RKO (cell line): ENCODE measurements at regions not wholly inside any gene's neighbourhood (a gene's known extent, or its start where the extent isn't known, plus 50 kb on each side); places are given as distances from the start of the nearest gene placed in this dataset.

Experiments used
- DNase-seq: peaks from one replicate; pipeline ENCODE4 v3.0.0-alpha.2; 2016; ENCODE audit warnings: low spot score

DNA sequence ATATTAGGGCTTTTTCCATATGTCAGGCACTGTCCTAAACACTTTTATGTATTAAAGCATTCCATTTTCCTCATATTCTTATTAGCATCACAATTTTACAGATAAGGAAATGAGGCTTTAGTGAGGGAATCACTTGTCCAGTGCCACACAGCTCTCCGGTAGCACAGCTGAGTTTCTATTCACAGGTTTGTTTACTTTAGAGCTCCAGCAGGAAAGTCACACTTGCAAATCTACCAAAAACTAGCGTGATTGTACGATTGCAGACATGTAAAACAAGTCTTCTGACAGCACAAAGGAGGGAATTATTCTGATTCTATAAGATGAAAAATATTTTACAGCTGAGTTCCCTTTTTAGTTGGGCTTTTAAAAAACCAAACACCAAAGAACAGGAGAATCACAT, 472.1 kb downstream of the TMA16 start:
- no peak for DNase-seq

DNA sequence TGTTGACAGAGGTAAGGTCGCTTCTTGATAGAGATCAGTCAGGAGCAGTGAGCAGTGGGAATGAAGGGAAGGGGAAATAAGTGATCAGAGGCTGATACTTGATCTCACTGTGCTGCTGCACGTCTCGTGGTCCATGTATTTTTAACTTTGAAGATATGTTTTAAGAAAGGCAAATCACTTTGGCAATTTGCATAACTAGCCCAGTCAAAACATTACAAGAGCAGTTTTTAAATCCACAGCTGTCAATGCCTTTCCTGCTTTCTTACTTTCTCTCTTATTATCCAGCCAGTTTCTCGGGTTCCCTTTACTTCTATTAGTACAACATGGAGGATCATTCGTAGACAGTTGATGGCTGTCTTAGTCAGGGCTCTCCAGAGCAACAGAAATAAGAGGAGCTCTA, 472.8 kb downstream of the TMA16 start:
- DNase-seq, result no peak

DNA sequence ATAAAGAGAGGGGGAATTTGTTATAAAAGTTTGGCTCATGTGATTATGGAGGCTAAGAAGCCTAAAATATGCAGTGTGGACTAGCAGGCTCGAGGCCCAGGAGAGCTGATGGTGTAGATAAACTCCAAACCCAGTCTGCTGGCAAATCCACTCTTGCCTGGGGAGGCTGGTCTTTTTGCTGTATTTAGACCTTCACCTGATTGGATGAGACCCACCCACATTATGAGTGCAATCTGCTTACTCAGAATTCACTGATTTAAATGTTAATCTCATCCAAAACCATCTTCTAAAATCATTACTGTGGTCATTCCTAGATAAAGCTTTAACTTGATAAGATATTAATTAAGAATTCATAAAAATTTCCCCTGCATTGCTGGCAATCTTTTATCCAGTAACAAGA, 473.2 kb downstream of the TMA16 start:
- no peak for DNase-seq

DNA sequence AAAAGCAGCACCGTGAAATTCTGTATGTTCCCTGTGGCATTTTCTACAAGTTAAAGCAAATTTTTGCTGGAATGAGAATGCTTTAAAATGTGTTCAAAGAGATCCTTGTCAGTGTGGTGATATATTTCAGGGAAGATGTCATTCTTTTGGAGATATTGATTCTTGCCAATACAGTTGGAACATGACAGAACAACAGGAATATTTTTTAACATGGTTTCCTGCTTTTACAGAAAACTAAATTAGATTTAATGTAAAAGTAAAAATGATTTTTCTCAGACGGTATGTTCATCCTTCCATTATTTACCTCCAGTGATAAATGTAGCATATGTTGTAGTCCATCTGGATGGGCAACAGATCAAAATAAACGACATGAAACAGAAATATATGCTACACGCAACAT, 474.8 kb downstream of the TMA16 start:
- DNase-seq, result no peak

DNA sequence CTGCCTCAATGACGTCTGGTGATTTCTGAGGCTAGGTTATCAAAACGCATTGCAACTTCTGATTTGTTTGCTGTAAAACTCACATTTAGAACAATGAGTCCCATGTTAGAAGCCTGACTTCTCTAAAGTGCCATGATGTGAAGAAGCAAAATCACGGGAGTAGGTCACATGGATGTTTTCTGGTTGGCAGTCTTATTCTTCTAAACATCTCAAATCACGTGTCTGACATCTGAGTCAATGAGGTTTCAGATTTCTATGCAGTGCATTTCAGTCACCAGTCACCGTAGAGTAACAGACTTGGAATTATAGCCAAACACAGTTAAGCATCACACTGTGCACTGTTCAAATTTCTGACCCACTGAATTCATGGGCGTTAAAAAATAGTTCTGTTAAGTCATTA, 482.1 kb downstream of the TMA16 start:
- DNase-seq, result peak; percentile 9

DNA sequence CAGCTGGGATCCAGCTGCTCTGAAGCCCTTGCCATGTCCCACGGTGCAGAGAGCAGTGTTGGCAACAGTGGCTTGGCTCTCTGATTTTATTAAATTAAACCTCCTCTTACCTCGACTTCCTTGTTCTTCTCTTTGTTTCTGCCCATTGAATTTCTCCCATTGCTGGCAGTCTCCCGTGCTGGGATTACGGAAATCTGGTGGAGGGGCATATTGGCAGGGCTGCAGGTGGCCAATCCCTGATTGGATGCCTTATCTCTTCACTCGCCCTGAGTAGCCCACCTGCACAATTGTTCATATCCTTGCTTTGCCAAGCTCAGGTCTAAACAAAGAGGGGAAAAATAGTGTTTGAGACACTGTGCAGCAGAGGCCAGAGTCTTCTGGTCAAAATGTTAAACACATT, 493.9 kb downstream of the TMA16 start:
- no peak for DNase-seq

DNA sequence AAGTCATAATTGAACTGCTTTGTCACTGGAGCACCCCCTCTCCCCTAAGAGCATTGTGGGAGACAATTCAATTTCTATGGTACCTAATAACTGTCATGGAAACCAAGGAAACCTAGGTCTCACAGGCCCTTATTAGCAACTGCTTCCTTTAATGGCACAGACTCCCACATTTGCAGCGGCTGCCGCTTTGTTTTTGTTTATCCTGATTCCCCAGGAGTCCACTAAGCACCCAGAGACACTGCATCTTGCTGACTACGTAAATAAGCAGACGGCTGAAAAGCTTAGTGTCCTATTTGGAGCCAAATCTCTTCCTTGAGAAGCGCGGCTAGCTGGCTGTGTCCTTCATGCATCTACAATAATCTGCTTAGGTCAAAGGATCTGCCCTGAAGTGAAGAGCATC, 494.4 kb downstream of the TMA16 start:
- no peak for DNase-seq

DNA sequence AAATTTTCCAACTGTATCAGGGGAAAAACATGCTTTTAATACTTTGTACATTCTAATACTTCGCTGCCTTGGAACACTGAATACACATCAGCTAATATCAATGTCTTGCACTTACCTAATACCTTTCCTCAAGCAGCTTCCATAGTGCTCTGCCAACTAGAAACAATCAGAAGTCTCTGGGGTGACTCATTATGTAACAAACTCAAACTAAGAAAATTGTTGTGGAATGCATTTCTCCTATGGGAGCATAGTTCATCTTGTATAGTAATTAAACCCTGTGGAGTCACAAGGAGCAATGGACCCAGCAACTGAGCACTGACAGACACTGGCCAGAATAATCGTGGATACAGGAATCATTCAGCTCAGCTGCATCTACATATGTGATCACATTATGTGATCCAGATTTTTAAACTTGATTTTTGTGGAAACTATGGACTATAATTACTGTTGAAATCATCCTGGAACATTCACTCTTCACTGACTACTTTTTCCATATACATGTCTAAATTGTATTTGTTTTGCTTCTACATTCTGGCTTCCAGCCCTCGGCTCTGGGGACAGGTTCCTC, 496.9 kb downstream of the TMA16 start:
- DNase-seq, result no peak

DNA sequence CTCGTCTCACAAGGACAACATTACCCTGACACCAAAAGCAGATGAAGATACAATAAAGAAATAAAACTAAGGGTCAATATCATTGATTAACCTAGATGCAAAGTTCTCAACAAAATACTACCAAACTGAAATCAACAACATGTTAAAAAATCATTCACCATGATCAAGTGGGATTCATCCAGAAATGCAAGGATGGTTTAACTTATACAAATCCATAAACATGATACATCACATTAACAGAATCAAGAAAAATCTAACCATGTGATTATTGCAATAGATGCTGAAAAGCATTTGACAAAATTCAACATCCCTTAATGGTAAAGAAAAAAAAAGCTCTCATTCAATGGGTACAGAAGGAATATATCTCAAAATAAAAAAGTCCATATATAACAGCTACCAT, 514.9 kb downstream of the TMA16 start:
- DNase-seq, result no peak

DNA sequence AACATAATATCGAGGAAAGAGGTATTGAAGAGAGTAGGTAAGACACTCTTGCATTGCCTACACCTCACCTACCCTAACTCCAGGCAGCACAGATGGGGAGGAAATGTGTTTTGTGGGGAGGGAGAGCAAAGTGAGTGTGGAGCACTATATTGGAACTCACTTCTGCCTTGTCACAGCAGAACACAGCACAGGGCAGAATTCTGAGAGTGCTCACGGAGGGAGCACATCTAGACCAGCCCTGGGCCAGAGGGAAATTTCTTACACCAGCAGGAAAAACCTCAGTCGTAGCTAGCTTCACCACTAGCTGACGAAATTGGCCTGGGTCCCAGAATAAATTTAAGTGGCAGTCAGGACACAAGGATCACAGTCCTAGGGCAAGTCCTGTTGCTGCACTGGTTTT, 517.3 kb downstream of the TMA16 start:
- no peak for DNase-seq

DNA sequence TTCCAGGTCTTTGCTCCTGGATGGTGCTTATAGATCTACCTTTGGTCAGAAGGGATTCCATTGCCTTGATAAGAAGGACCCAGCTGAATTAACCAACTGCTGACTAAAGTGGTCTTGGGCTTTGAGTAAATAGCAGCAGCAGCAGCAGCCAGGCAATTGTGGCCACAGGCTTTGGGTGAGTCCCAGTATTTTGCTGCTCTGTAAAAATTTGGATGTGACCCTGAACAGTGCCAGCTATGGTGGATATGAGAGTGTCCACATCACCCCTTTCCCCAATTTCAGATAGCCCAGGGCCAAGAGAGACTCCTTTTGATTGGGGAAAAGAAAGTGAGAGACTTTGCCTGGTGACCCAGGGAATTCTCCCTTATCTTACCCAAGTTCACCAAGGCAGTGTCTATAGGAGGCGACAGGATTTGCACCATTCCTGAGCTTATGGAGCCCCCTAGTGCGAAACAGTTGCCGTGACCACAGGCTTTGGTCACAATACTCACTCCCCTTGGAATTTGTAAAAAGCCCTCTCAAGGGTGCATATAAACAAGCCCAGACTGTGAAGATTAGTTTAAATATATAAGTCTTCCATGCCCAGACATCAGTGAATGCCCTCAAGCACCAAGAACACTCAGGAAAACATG, 518.0 kb downstream of the TMA16 start:
- peak; percentile 58 for DNase-seq

DNA sequence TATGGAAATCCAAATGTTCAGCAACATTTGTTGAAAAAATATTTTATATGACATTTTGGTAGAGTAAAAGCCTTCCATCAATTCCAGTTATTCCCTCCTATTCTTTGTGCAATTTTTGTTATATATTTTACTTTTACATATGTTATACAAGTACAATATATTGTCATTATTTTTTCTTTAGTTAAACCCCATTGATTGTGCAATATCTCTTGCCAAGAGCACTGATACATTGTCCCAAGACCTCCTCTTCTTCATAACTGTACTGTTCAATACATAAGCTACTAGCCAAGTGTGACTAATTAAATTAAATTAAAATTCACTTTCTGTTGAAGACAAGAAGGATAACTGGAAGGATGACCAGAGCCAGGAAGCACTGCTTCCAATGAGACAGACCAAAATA, 527.5 kb downstream of the TMA16 start:
- DNase-seq, result no peak

DNA sequence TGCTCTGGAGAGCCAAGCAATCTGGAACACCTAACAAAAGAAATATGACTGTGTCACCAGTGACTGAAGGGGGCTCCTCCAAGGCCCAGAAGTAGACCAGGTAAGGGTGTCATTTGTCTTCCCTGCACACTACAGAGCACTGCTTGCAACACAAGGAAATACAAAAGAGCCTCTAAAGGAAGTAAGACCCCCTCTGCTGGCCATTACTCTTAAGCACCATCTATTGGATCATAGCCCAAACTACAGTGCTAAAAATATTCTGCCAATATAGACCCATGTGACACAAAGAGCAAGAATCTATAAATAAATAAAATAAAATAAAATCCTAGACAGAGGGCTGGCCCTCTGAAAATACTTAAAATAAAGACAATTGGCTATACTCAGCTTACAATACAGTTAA, 528.7 kb downstream of the TMA16 start:
- DNase-seq, result peak; percentile 1

DNA sequence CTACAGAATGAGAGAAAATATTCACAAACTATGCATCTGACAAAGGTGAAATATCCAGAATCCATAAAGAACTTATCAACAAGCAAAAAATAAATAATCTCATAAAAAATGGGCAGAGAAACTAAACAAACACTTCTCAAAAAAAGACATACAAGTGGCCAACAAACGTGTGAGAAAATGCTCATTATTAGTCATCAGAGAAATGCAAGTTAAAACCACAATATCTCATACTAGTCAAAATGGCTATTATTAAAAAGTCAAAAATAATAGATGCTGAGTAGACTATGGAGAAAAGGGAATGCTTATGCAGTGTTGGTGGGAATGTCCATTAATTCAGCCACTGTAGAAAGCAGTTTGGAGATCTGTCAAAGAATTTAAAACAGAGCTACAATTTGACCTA, 533.3 kb downstream of the TMA16 start:
- no peak for DNase-seq

DNA sequence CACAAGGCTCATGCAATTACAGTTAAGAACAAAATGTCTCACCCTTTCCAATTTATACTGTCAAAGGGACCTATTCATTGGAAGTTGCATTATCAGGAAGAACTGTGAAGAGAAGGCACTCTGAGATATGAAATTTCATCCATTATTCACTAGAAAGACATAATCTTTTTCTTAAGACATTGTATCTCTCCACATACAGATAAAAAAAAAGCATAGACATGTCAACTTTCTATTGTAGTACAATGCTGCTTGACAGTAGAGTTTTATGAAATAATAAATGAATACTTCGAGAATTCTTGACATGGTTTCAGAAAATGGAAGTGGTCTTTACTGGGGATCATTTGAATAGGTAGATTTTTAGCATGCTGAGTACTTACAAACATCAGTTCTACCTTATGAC, 545.0 kb downstream of the TMA16 start:
- no peak for DNase-seq

DNA sequence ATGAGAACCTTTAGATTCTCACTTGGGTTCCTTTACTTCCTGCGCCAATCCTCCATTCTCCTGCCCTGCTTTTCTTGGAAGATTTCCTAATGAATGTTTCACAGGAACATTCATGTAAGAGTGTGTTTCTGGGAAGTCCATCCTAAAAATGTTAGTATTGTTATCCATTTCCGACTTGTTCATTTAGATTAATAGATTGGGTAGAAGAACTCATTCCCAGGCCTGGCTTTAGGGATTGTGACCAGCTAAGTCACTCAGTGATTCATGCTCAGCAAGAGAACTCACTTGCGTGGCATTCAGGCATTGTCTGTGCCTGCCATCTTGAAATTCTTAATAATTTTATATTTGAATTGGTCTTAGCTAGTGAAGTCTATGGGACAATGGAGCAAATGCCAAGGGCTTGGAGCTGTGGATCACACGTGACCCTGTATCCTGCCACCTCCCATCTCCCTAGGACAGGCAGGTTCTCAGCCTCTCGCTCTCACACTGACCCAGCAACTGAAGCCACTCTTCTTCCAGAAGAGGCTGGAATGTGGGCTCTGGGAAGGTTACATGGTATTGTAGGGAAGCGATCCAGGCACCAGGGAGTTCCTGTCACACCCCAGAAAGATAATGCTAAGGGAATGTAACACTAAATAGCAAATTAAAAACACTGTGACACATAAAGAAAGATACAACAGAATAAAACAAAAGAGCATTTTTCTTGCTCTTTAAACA, 562.1 kb downstream of the TMA16 start:
- DNase-seq, result peak; percentile 12

DNA sequence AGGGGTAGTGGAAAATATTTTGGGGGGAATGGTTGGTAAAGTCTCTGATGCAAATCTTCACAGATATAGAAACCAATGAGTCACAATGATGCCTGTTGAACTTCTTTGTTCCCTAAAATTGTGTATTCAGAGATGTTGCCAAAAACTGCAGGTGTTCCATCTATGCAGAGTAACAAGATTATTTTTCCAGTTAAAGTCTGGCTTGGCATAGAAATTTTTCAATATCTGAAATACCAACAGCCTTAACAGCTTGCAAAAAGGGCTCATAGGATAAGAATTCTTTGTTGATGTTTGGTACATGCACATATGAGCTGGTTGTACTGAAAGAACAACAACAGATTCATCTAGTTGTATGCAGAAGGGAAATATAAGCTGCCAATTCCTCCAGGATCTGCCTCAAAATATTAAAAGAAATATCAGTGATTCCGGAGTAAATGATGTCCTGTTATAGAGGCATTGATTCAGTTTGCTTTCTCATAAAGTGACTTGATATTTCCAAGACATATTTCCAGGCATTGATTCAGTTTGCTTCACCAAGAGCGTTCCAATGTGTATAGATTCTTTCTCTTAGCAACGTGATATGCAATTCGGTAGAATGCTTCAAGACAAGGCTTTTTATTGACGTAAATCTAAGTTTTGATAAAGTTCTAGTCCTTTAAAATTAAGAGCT, 564.4 kb downstream of the TMA16 start:
- no peak for DNase-seq

DNA sequence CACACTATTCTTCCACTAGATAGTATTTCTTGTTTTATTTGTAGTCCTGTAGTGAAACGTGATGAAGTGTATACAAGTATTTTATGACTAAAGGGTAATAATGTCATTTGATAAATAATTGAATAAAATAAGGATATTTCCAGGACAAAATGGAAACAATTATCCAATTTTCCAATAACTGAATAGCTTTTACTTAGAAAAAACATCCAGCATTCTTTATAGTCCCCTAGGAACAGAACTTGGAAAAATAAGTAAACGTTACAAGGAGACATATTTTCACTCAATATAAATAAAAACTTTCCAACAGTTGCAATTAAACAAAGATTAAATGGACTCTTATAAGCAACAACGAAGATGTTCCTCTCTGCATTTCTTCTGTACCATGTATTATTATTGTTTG, 566.0 kb downstream of the TMA16 start:
- DNase-seq, result no peak

DNA sequence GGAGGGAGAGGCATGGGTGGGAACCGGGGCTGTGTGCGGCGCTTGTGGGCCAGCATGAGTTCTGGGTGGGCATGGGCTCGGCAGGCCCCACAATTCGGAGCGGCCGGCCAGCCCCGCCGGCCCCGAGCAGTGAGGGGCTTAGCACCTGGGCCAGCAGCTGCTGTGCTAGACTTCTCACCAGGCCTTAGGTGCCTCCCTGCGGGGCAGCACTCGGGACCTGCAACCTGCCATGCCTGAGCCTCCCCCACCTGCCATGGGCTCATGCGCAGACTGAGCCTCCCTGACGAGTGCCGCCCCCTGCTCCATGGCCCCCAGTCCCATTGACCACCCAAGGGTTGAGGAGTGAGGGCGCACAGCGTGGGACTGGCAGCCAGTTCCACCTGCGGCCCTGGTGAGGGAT, 573.9 kb downstream of the TMA16 start:
- no peak for DNase-seq

DNA sequence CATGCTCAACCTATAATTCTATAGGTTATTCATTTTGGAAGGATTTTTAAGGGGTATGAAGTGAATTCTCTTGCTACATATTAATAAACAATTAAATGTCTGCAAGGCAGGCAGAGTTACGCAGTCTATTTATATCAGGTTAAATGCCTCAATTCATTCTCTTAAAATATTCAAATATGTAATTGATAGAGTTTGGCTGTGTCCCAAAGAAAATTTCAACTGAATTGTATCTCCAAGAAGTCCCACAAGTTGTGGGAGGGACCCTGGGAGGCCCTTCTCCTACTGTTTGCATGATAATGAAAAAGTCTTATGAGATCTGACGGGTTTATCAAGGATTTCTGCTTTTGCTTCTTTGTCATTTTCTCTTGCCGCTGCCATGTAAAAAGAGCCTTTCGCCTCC, 576.1 kb downstream of the TMA16 start:
- DNase-seq, result no peak

DNA sequence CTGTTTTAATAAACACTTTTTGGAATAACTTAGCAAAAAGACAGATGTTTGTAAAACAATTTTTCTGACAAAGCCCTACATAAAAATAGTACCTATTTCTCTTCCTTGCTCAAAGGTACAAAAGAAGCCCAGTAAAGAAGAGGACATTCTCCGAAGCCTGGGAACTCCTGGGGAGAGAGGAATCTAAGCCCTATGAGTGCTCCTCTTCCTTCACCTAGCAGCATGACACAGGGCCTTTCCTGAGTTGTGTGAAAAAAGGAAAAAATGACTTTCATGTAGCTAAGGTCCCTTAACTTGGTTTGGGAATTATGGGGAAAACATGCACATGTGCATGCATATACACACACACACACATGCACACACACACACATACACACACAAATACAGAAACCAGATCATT, 586.9 kb downstream of the TMA16 start:
- no peak for DNase-seq

DNA sequence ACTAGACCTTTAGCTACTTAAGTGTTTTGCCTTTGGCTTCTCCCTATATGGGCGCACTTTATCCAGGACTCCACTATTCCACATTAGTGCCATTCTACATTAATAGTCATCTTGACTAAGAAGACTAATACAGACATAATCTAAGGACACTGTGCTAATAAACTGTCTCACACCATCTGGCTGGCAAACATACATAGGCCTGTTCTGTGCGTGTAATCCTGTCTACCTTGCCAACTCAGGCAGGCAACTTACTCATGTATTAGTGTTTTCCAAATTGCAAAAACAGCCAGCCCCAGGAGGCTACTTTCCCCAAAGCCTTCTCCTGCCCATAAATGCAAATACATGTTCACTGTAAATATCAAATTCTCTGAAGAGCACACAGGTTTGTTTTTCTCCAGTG, 587.3 kb downstream of the TMA16 start:
- DNase-seq, result no peak

DNA sequence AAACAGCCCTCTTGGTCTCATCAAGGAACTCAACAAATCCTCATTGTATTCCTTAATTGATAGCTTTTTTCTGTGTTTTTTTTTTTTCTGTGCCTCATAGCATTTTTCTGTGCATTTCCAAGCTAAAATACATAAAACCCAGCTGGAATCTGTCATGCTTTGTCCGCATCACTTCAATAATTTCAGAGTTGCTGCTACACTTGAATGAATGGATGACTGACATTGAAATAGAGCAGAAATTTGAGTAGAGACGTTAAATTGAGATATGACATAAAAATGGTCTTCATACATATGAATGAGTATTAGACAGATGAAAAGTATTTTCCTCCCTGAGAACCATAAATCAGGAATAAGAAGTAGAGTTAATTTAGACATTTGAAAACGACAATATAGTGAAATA, 593.2 kb downstream of the TMA16 start:
- no peak for DNase-seq
